PC-3 (cell line): ENCODE measurements at regions not wholly inside any gene's neighbourhood (a gene's known extent, or its start where the extent isn't known, plus 50 kb on each side); places are given as distances from the start of the nearest gene placed in this dataset.
A peak's percentile ranks its signal among the peaks of the same experiment; 100 is the strongest.

Source experiments
- ATAC-seq: fragments of 200-7000 bp; cut with Tn5 transposase; 2 replicates; pipeline ENCODE4 v1.9.1; 2020; ENCODE audit warnings: mild to moderate bottlenecking, moderate library complexity
- BruUV-seq: library from RNA; stranded (reverse); fragments of 400-500 nt; replicated peaks from 2 replicates; lab custom pipeline; 2021; lab: Mats Ljungman, UMichigan
- CTCF ChIA-PET: fragments of 300-600 bp; sonication (Branson Sonifier 250); formaldehyde crosslinking; loops from one replicate; lab custom pipeline; 2022; ENCODE audit warnings: antibody characterized with exemption; lab: Charles Lee
- POLR2A ChIA-PET: fragments of 300-600 bp; sonication (Branson Sonifier 250); formaldehyde crosslinking; loops from one replicate; lab custom pipeline; 2022; ENCODE audit warnings: antibody characterized with exemption; ENCODE audit not compliant: unreplicated experiment; lab: Charles Lee
- DNase-seq: peaks from one replicate; pipeline ENCODE4 v3.0.0-alpha.2; 2015
- H2AFZ ChIP-seq: fragments of 300-600 bp; sonication (generic); 2 replicates; pipeline ENCODE4 v1.6.0; 2016; ENCODE audit warnings: antibody characterized with exemption, low read length
- H3F3A ChIP-seq: fragments of 300-600 bp; sonication (generic); one replicate; pipeline ENCODE4 v1.6.0; 2017; ENCODE audit warnings: antibody characterized with exemption, low read length, control low read depth, mild to moderate bottlenecking; ENCODE audit not compliant: unreplicated experiment
- H3K27ac ChIP-seq: fragments of 300-600 bp; sonication (generic); 2 replicates; pipeline ENCODE4 v1.5.1; 2016; ENCODE audit warnings: mild to moderate bottlenecking, low read length
- H3K27me3 ChIP-seq: fragments of 300-600 bp; sonication (generic); 2 replicates; pipeline ENCODE4 v1.6.1; 2016; ENCODE audit warnings: low read length, mixed read lengths
- H3K36me3 ChIP-seq: fragments of 300-600 bp; sonication (generic); 2 replicates; pipeline ENCODE4 v1.6.1; 2016; ENCODE audit warnings: low read depth, mixed run types, low read length, mixed read lengths
- H3K4me1 ChIP-seq: fragments of 300-600 bp; sonication (generic); 2 replicates; pipeline ENCODE4 v1.5.1; 2016; ENCODE audit warnings: low read length; ENCODE audit not compliant: insufficient read depth
- H3K4me2 ChIP-seq: fragments of 300-600 bp; sonication (generic); 2 replicates; pipeline ENCODE4 v1.6.0; 2016; ENCODE audit warnings: low read length
- H3K4me3 ChIP-seq: fragments of 300-600 bp; sonication (generic); 2 replicates; pipeline ENCODE4 v1.5.1; 2016; ENCODE audit warnings: mild to moderate bottlenecking, low read length, mixed read lengths
- H3K79me2 ChIP-seq: fragments of 300-600 bp; sonication (generic); 2 replicates; pipeline ENCODE4 v1.6.1; 2017; ENCODE audit warnings: low read length, mixed read lengths
- H3K9ac ChIP-seq: fragments of 300-600 bp; sonication (generic); 2 replicates; pipeline ENCODE4 v1.6.0; 2016; ENCODE audit warnings: mild to moderate bottlenecking, low read length
- H3K9me2 ChIP-seq: fragments of 300-600 bp; sonication (generic); replicated peaks from 2 replicates; pipeline ENCODE4 v1.6.1; 2016; ENCODE audit warnings: mixed run types, low read length, mixed read lengths
- H3K9me3 ChIP-seq: fragments of 300-600 bp; sonication (generic); 2 replicates; pipeline ENCODE4 v1.6.1; 2016; ENCODE audit warnings: low read length, mixed read lengths
- H4K20me1 ChIP-seq: fragments of 300-600 bp; sonication (generic); 2 replicates; pipeline ENCODE4 v1.6.1; 2016; ENCODE audit warnings: low read length, mixed read lengths
- EZH2 ChIP-seq: fragments of 300-600 bp; sonication (generic); IDR thresholded peaks from one replicate; pipeline ENCODE4 v1.6.1; 2017; ENCODE audit warnings: antibody characterized with exemption, mild to moderate bottlenecking, low read length; ENCODE audit not compliant: unreplicated experiment
- EZH2phosphoT487 ChIP-seq: fragments of 300-600 bp; sonication (generic); IDR thresholded peaks from 2 replicates; pipeline ENCODE4 v1.6.1; 2018; ENCODE audit warnings: mild to moderate bottlenecking, antibody characterized with exemption, low read length, borderline replicate concordance
- intact Hi-C: fragments of 100-400 bp; cut with micrococcal nuclease; formaldehyde crosslinking; loops from 2 replicates; pipeline ENCODE4 v1.9.0; 2023
- TF ChIP-seq, protein P1 (sequence below): fragments of 300-600 bp; sonication (generic); conservative IDR thresholded peaks from 2 replicates; pipeline ENCODE4 v1.5.1; 2017; ENCODE audit warnings: antibody characterized with exemption, low read depth, mild to moderate bottlenecking, low read length

DNA sequence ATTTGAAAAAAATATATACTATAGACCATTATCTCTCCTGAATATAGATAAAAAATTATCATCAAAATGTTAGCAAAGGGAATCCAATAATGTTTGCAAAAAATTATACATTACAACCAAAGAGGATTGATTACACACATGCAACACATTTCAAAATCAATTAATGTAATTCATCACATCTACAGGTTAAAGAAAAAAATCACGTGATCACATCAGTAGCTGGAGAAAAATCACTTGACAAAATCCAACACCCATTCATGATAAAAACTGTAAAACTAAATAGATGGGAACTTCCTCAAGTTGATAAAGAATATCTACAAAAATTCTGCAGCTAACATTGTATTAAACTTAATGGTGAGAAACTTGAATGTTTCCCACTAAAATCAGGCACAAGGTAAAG, 1047.5 kb upstream of the CNTNAP5 start:
- Histone ChIP-seq H3K27ac (no peak overlapping the region), H3K9ac (no peak overlapping the region), H2AFZ (no peak overlapping the region), H3F3A (no peaks in the 10 kb centered on the region), H3K79me2 (no peaks in the 10 kb centered on the region), H3K27me3 (no peaks in the 10 kb centered on the region), H3K9me3 (no peaks in the 10 kb centered on the region), H4K20me1 (no peaks in the 10 kb centered on the region), H3K36me3 (no peaks in the 10 kb centered on the region), H3K4me1 (peaks cover 7% of the 10 kb centered on the region; the same call in 1 of the 2 replicates), H3K4me2 (no peak overlapping the region), H3K4me3 (no peak overlapping the region), H3K9me2 (no peaks in the 10 kb centered on the region)
- ChIA-PET POLR2A (no interaction called here), CTCF (no interaction called here)
- intact Hi-C loops, result no loop called here
- no peak for ATAC-seq
- TF ChIP-seq, protein P1, sequence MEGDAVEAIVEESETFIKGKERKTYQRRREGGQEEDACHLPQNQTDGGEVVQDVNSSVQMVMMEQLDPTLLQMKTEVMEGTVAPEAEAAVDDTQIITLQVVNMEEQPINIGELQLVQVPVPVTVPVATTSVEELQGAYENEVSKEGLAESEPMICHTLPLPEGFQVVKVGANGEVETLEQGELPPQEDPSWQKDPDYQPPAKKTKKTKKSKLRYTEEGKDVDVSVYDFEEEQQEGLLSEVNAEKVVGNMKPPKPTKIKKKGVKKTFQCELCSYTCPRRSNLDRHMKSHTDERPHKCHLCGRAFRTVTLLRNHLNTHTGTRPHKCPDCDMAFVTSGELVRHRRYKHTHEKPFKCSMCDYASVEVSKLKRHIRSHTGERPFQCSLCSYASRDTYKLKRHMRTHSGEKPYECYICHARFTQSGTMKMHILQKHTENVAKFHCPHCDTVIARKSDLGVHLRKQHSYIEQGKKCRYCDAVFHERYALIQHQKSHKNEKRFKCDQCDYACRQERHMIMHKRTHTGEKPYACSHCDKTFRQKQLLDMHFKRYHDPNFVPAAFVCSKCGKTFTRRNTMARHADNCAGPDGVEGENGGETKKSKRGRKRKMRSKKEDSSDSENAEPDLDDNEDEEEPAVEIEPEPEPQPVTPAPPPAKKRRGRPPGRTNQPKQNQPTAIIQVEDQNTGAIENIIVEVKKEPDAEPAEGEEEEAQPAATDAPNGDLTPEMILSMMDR, result no peak
- no peak for TF ChIP-seq EZH2
- no peak for TF ChIP-seq EZH2phosphoT487
- BruUV-seq, result no TSS peak
- DNase-seq, result no peak

DNA sequence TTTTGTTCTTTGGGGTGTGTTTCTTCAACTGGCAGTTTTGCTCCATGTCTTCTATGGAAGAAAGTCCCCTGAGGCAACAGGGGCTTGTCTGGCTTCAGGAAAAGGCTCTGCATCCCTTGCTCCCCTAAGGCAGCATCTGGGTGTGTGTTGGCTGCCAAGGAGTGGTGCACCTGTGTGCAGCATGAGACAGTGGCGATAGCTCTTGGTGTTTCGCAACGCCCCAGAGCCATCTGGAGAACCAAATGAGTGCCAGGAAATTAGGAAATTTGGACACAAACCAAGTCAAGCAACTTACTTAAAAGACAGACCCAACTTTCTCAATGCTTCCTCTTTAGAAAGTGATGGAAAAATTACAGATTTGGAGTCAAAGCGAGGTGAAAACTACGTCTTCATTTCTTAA, 1044.4 kb upstream of the CNTNAP5 start:
- no peaks in the 10 kb centered on the region for H4K20me1 ChIP-seq
- TF ChIP-seq, protein P1, result no peak
- no peak for TF ChIP-seq EZH2phosphoT487
- TF ChIP-seq EZH2, result no peak
- H3K79me2 ChIP-seq, result no peaks in the 10 kb centered on the region
- ChIA-PET CTCF (interaction anchor here (0.8 kb wide), 1 partner anchor 1047 kb away, joined by 3 read pairs; no protein-coding TSS in a partner anchor), POLR2A (no interaction called here)
- H3K27me3 ChIP-seq, result no peaks in the 10 kb centered on the region
- H3K36me3 ChIP-seq, result no peaks in the 10 kb centered on the region
- no TSS peak for BruUV-seq
- DNase-seq (peak; percentile 57), ATAC-seq (no peak)
- no peak overlapping the region for H3K9ac ChIP-seq
- H3F3A ChIP-seq, result no peaks in the 10 kb centered on the region
- H3K9me2 ChIP-seq, result no peaks in the 10 kb centered on the region
- H3K4me1 ChIP-seq, result no peaks in the 10 kb centered on the region
- no peak overlapping the region for H2AFZ ChIP-seq
- H3K27ac ChIP-seq, result no peak overlapping the region
- H3K4me2 ChIP-seq, result no peak overlapping the region
- H3K9me3 ChIP-seq, result no peaks in the 10 kb centered on the region
- intact Hi-C loops, result no loop called here
- H3K4me3 ChIP-seq, result no peak overlapping the region

DNA sequence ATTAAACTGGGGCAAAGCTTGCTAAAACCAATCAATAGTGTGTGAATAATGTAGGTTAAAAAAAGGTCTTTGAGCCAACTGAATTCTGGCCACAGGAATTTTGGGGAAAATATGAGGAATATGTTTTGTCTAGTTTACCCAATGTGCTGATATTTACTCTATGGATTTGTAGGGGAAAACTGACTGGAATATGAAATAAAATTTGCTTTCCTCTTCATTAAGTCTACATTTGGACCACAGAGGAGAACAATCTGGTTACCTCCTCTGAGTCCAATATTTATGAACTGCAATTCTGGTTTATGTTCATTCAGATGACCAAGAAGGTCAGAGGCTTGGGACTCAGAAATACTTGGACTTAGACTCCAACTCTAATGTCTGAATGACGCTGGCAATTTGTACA, 1042.2 kb upstream of the CNTNAP5 start:
- POLR2A ChIA-PET, result interaction anchor here (0.8 kb wide), 1 partner anchor 306 kb away, joined by 6 read pairs; no protein-coding TSS in a partner anchor
- BruUV-seq, result no TSS peak
- no peak overlapping the region for H3K27ac ChIP-seq
- H4K20me1 ChIP-seq, result no peaks in the 10 kb centered on the region
- no peaks in the 10 kb centered on the region for H3K9me3 ChIP-seq
- TF ChIP-seq EZH2, result no peak
- TF ChIP-seq EZH2phosphoT487, result no peak
- TF ChIP-seq, protein P1, result no peak
- no peak overlapping the region for H3K9ac ChIP-seq
- no peaks in the 10 kb centered on the region for H3K4me1 ChIP-seq
- DNase-seq (no peak), ATAC-seq (no peak)
- H3K4me2 ChIP-seq, result no peak overlapping the region
- no peak overlapping the region for H3K4me3 ChIP-seq
- H3K36me3 ChIP-seq, result no peaks in the 10 kb centered on the region
- no peaks in the 10 kb centered on the region for H3K27me3 ChIP-seq
- H3F3A ChIP-seq, result no peaks in the 10 kb centered on the region
- intact Hi-C loops, result no loop called here
- CTCF ChIA-PET, result no interaction called here
- no peak overlapping the region for H2AFZ ChIP-seq
- H3K9me2 ChIP-seq, result no peaks in the 10 kb centered on the region
- no peaks in the 10 kb centered on the region for H3K79me2 ChIP-seq
